Suprapubic skin (tissue), 4 donors: ENCODE measurements at regions not wholly inside any gene's neighbourhood (a gene's known extent, or its start where the extent isn't known, plus 50 kb on each side); places are given as distances from the start of the nearest gene placed in this dataset.

ENCODE experiments used
- DNase-seq, 2 donors: peaks; one replicate each; pipeline ENCODE4 v3.0.0-alpha.2; 2019; ENCODE audit warnings: low spot score in 2 of 2
- H3K27ac ChIP-seq: fragments of 200-600 bp; sonication (generic); one replicate; pipeline ENCODE4 v1.5.1; 2019
- H3K27me3 ChIP-seq: fragments of 200-600 bp; sonication (generic); one replicate; pipeline ENCODE4 v1.5.1; 2019
- H3K36me3 ChIP-seq: fragments of 200-600 bp; sonication (generic); one replicate; pipeline ENCODE4 v1.5.1; 2019
- H3K4me1 ChIP-seq: fragments of 200-600 bp; sonication (generic); one replicate; pipeline ENCODE4 v1.5.1; 2019
- H3K4me3 ChIP-seq: fragments of 200-600 bp; sonication (generic); one replicate; pipeline ENCODE4 v1.5.1; 2019; ENCODE audit warnings: mild to moderate bottlenecking
- H3K9me3 ChIP-seq: fragments of 200-600 bp; sonication (generic); one replicate; pipeline ENCODE4 v1.5.1; 2019
- CTCF ChIP-seq, 2 donors: fragments of 200-600 bp in 1 of 2; fragments of 450-650 bp in 1 of 2; sonication (generic) in 1 of 2; IDR thresholded peaks; one replicate each; pipeline ENCODE4 v1.5.1; 2016 to 2019; ENCODE audit warnings: antibody characterized with exemption in 2 of 2, mild to moderate bottlenecking in 1 of 2, moderate library complexity in 1 of 2
- EP300 ChIP-seq: sonication (generic); formaldehyde crosslinking; IDR thresholded peaks from one replicate; pipeline ENCODE4 v1.6.1; 2017; ENCODE audit warnings: antibody characterized with exemption
- POLR2A ChIP-seq, 2 donors: fragments of 450-650 bp; IDR thresholded peaks; one replicate each; pipeline ENCODE4 v1.6.1; 2017; ENCODE audit warnings: antibody characterized with exemption in 2 of 2, mild to moderate bottlenecking in 2 of 2, moderate library complexity in 2 of 2
- POLR2AphosphoS5 ChIP-seq, 3 donors: sonication (generic); formaldehyde crosslinking; IDR thresholded peaks; one replicate each; pipeline ENCODE4 v1.6.1; 2017; ENCODE audit warnings: antibody characterized with exemption in 3 of 3
- WGBS: methylation state at CpG from one replicate; pipeline ENCODE4 v1.1.5; 2018; 5-methylcytosine and 5-hydroxymethylcytosine counted together

- WGBS = 91% methylated on average over 1 of the region's 1 CpG
- H3K4me3 ChIP-seq = no peak overlapping the region
- no peaks in the 10 kb centered on the region for H3K4me1 ChIP-seq
- no peak for TF ChIP-seq POLR2AphosphoS5 (IDR thresholded peaks at IDR 0.05)
- TF ChIP-seq POLR2A (IDR thresholded peaks at IDR 0.05) = no peak
- TF ChIP-seq EP300 = no peak
- no peak for TF ChIP-seq CTCF (IDR thresholded peaks at IDR 0.05)
- H3K27ac ChIP-seq = no peak overlapping the region
- peaks cover 5% of the 10 kb centered on the region for H3K9me3 ChIP-seq
- no peaks in the 10 kb centered on the region for H3K36me3 ChIP-seq
- H3K27me3 ChIP-seq = no peaks in the 10 kb centered on the region
- no peak for DNase-seq
Observed at GRCh38 chr18:2402084-2402483, 169.2 kb downstream of the METTL4 start.

GRCh38 chr18:2406544-2406943 is 164.8 kb downstream of the METTL4 start:
- no peaks in the 10 kb centered on the region for H3K27me3 ChIP-seq
- no peak for DNase-seq

GRCh38 chr18:2407961-2408360 is 163.3 kb downstream of the METTL4 start:
- TF ChIP-seq POLR2AphosphoS5 (IDR thresholded peaks at IDR 0.05) (no peak), EP300 (no peak), POLR2A (IDR thresholded peaks at IDR 0.05) (no peak), CTCF (IDR thresholded peaks at IDR 0.05) (no peak)
- Histone ChIP-seq H3K36me3 (no peaks in the 10 kb centered on the region), H3K27me3 (no peaks in the 10 kb centered on the region), H3K9me3 (no peaks in the 10 kb centered on the region), H3K4me1 (no peaks in the 10 kb centered on the region), H3K27ac (no peak overlapping the region), H3K4me3 (no peak overlapping the region)
- WGBS = 61% methylated on average over 1 of the region's 1 CpG
- no peak for DNase-seq

More at GRCh38 chr18:2406544-2406943, 164.8 kb downstream of the METTL4 start:
- Histone ChIP-seq H3K36me3 (no peaks in the 10 kb centered on the region), H3K4me1 (no peaks in the 10 kb centered on the region), H3K9me3 (peaks cover 5% of the 10 kb centered on the region), H3K4me3 (no peak overlapping the region), H3K27ac (no peak overlapping the region)
- 64% methylated on average over 2 of the region's 2 CpGs for WGBS
- TF ChIP-seq POLR2A (IDR thresholded peaks at IDR 0.05) = no peak

- no peak overlapping the region for H3K4me3 ChIP-seq
- 61% methylated on average over 5 of the region's 5 CpGs for WGBS
Observed at GRCh38 chr18:2409906-2410305, 161.4 kb downstream of the METTL4 start.

GRCh38 chr18:2410688-2411087 is 160.6 kb downstream of the METTL4 start:
- no peaks in the 10 kb centered on the region for H3K27me3 ChIP-seq
- H3K36me3 ChIP-seq = no peaks in the 10 kb centered on the region
- no peak overlapping the region for H3K4me3 ChIP-seq
- TF ChIP-seq POLR2AphosphoS5 (IDR thresholded peaks at IDR 0.05) = no peak
- TF ChIP-seq CTCF (IDR thresholded peaks at IDR 0.05) = no peak
- 90% methylated on average over 1 of the region's 1 CpG for WGBS
- no peak for DNase-seq
- no peaks in the 10 kb centered on the region for H3K9me3 ChIP-seq
- no peaks in the 10 kb centered on the region for H3K4me1 ChIP-seq
- H3K27ac ChIP-seq = no peak overlapping the region

More at GRCh38 chr18:2409906-2410305, 161.4 kb downstream of the METTL4 start:
- Histone ChIP-seq H3K9me3 (no peaks in the 10 kb centered on the region), H3K27me3 (no peaks in the 10 kb centered on the region), H3K36me3 (no peaks in the 10 kb centered on the region), H3K4me1 (no peaks in the 10 kb centered on the region), H3K27ac (no peak overlapping the region)
- no peak for DNase-seq
- TF ChIP-seq POLR2A (IDR thresholded peaks at IDR 0.05) (no peak), EP300 (no peak), CTCF (IDR thresholded peaks at IDR 0.05) (no peak)

- WGBS = 89% methylated on average over 1 of the region's 1 CpG
- H3K9me3 ChIP-seq = no peaks in the 10 kb centered on the region
- TF ChIP-seq POLR2AphosphoS5 (IDR thresholded peaks at IDR 0.05) (no peak), EP300 (no peak), POLR2A (IDR thresholded peaks at IDR 0.05) (no peak), CTCF (IDR thresholded peaks at IDR 0.05) (no peak)
Observed at GRCh38 chr18:2411381-2411960, 159.8 kb downstream of the METTL4 start.

More at GRCh38 chr18:2411381-2411960, 159.8 kb downstream of the METTL4 start:
- Histone ChIP-seq H3K36me3 (no peaks in the 10 kb centered on the region), H3K4me3 (no peak overlapping the region), H3K27ac (no peak overlapping the region), H3K4me1 (no peaks in the 10 kb centered on the region), H3K27me3 (no peaks in the 10 kb centered on the region)
- DNase-seq = no peak
